Esophagus squamous epithelium (tissue), 5 donors: ENCODE measurements at regions not wholly inside any gene's neighbourhood (a gene's known extent, or its start where the extent isn't known, plus 50 kb on each side); places are given as distances from the start of the nearest gene placed in this dataset.

ENCODE experiments used
- DNase-seq: peaks from one replicate; lab custom pipeline; 2025; lab: John Stamatoyannopoulos, UW
- H3K27ac ChIP-seq, 4 donors: fragments of 200-600 bp; sonication (generic); one replicate each; pipeline ENCODE4 v1.5.1; 2016 to 2019; ENCODE audit warnings: mild to moderate bottlenecking in 1 of 4
- H3K27me3 ChIP-seq, 4 donors: fragments of 200-600 bp; sonication (generic); 1 replicate in 3 of 4; 2 replicates in 1 of 4; pipeline versions ENCODE4 v1.5.1 to v1.6.0; 2017 to 2021; ENCODE audit warnings: antibody characterized with exemption in 1 of 4
- H3K36me3 ChIP-seq, 3 donors: fragments of 200-600 bp; sonication (generic); one replicate each; pipeline ENCODE4 v1.5.1; 2016 to 2019
- H3K4me1 ChIP-seq, 3 donors: fragments of 200-600 bp; sonication (generic); one replicate each; pipeline ENCODE4 v1.5.1; 2017 to 2019
- H3K4me3 ChIP-seq, 4 donors: fragments of 200-600 bp; sonication (generic); 1 replicate in 3 of 4; 2 replicates in 1 of 4; pipeline ENCODE4 v1.5.1; 2016 to 2019; ENCODE audit warnings: mild to moderate bottlenecking in 2 of 4, moderate library complexity in 1 of 4
- H3K9me3 ChIP-seq, 3 donors: fragments of 200-600 bp; sonication (generic); one replicate each; pipeline ENCODE4 v1.5.1; 2016 to 2019
- CTCF ChIP-seq, 6 experiments: fragments of 450-650 bp in 4 of 6; fragments of 200-600 bp in 2 of 6; sonication (generic) in 2 of 6; IDR thresholded peaks; one replicate each; pipeline ENCODE4 v1.5.1; 2016 to 2019; ENCODE audit warnings: antibody characterized with exemption in 6 of 6, mild to moderate bottlenecking in 4 of 6, moderate library complexity in 4 of 6
- POLR2A ChIP-seq, 4 donors: fragments of 450-650 bp; IDR thresholded peaks; one replicate each; pipeline ENCODE4 v1.6.1; 2017; ENCODE audit warnings: antibody characterized with exemption in 4 of 4, mild to moderate bottlenecking in 4 of 4, moderate library complexity in 3 of 4
- whole genome bisulfite sequencing, 2 donors: methylation state at CpG; one replicate each; pipeline ENCODE4 v1.1.5; 2018; 5-methylcytosine and 5-hydroxymethylcytosine counted together
- intact Hi-C: fragments of 100-400 bp; cut with DNase I; formaldehyde crosslinking; loops from one replicate; pipeline ENCODE4 v1.15.0; 2022
- donor health status: DM: yes; HTN: yes; CAD: no.

- H3K27ac ChIP-seq: no peak overlapping the region
- WGBS, 2 donors: 65 to 77% methylated on average over 3 of the region's 3 CpGs
- no peaks in the 10 kb centered on the region for H3K4me1 ChIP-seq
- H3K36me3 ChIP-seq: no peaks in the 10 kb centered on the region
- H3K27me3 ChIP-seq: no peaks in the 10 kb centered on the region
- no peak for DNase-seq
- H3K9me3 ChIP-seq: no peaks in the 10 kb centered on the region
- no peak overlapping the region for H3K4me3 ChIP-seq
- TF ChIP-seq CTCF (IDR thresholded peaks at IDR 0.05): no peak
- TF ChIP-seq POLR2A (IDR thresholded peaks at IDR 0.05): no peak
- intact Hi-C loops: no loop called here
These were observed 538.3 kb upstream of the FAT3 start for GRCh38 chr11:91686281-91686680.

- H3K27me3 ChIP-seq: no peaks in the 10 kb centered on the region
- DNase-seq: no peak
- TF ChIP-seq CTCF (IDR thresholded peaks at IDR 0.05) (no peak), POLR2A (IDR thresholded peaks at IDR 0.05) (no peak)
- no peaks in the 10 kb centered on the region for H3K9me3 ChIP-seq
- no peaks in the 10 kb centered on the region for H3K4me1 ChIP-seq
- H3K4me3 ChIP-seq: no peak overlapping the region
- H3K27ac ChIP-seq: no peak overlapping the region
- intact Hi-C loops: no loop called here
- WGBS, 2 donors: 77 to 95% methylated on average over 1 of the region's 1 CpG
- no peaks in the 10 kb centered on the region for H3K36me3 ChIP-seq
These were observed 550.9 kb upstream of the FAT3 start for GRCh38 chr11:91673705-91674104.

GRCh38 chr11:91664521-91664920, 560.1 kb upstream of the FAT3 start:
- whole genome bisulfite sequencing, 2 donors: 54 to 65% methylated on average over 3 of the region's 3 CpGs

GRCh38 chr11:91660036-91660435, 564.6 kb upstream of the FAT3 start:
- no peaks in the 10 kb centered on the region for H3K36me3 ChIP-seq
- H3K9me3 ChIP-seq: no peaks in the 10 kb centered on the region
- no peak overlapping the region for H3K4me3 ChIP-seq
- intact Hi-C loops: no loop called here
- DNase-seq: no peak
- no peaks in the 10 kb centered on the region for H3K27me3 ChIP-seq
- no peak overlapping the region for H3K27ac ChIP-seq
- TF ChIP-seq CTCF (IDR thresholded peaks at IDR 0.05) (no peak), POLR2A (IDR thresholded peaks at IDR 0.05) (no peak)
- 36 to 38% methylated on average over 1 of the region's 1 CpG for WGBS, 2 donors
- H3K4me1 ChIP-seq: no peaks in the 10 kb centered on the region

More at GRCh38 chr11:91664521-91664920, 560.1 kb upstream of the FAT3 start:
- DNase-seq: no peak
- intact Hi-C loops: no loop called here
- no peak overlapping the region for H3K4me3 ChIP-seq
- H3K36me3 ChIP-seq: no peaks in the 10 kb centered on the region
- H3K4me1 ChIP-seq: no peaks in the 10 kb centered on the region
- no peaks in the 10 kb centered on the region for H3K27me3 ChIP-seq
- no peak for TF ChIP-seq CTCF (IDR thresholded peaks at IDR 0.05)
- no peak for TF ChIP-seq POLR2A (IDR thresholded peaks at IDR 0.05)
- H3K27ac ChIP-seq: no peak overlapping the region
- no peaks in the 10 kb centered on the region for H3K9me3 ChIP-seq

GRCh38 chr11:91654686-91655085, 569.9 kb upstream of the FAT3 start:
- intact Hi-C loops: no loop called here

More at GRCh38 chr11:91654686-91655085, 569.9 kb upstream of the FAT3 start:
- H3K4me1 ChIP-seq: no peaks in the 10 kb centered on the region
- no peak overlapping the region for H3K27ac ChIP-seq
- no peaks in the 10 kb centered on the region for H3K36me3 ChIP-seq
- H3K4me3 ChIP-seq: no peak overlapping the region
- WGBS, 2 donors: 49 to 79% methylated on average over 2 of the region's 2 CpGs
- no peaks in the 10 kb centered on the region for H3K9me3 ChIP-seq
- H3K27me3 ChIP-seq: no peaks in the 10 kb centered on the region
- no peak for DNase-seq
- TF ChIP-seq CTCF (IDR thresholded peaks at IDR 0.05) (no peak), POLR2A (IDR thresholded peaks at IDR 0.05) (no peak)
